Liver (tissue), 8 donors: ENCODE measurements at regions not wholly inside any gene's neighbourhood (a gene's known extent, or its start where the extent isn't known, plus 50 kb on each side); places are given as distances from the start of the nearest gene placed in this dataset.

Source experiments
- DNase-seq: peaks from one replicate; pipeline ENCODE4 v3.0.0-alpha.2; 2017; ENCODE audit warnings: low spot score
- H3K27ac ChIP-seq, 2 donors: one replicate each; pipeline ENCODE4 v1.7.0; 2013; ENCODE audit warnings: inconsistent platforms in 2 of 2, low read length in 2 of 2, control low read depth in 1 of 2, low read depth in 1 of 2, mild to moderate bottlenecking in 1 of 2
- H3K27me3 ChIP-seq, 4 donors: one replicate each; pipeline versions ENCODE4 v1.6.1 to v1.7.0; 2013; ENCODE audit warnings: low read length in 3 of 4, inconsistent platforms in 1 of 4, mild to moderate bottlenecking in 1 of 4, moderate library complexity in 1 of 4; ENCODE audit not compliant: control insufficient read depth in 4 of 4, insufficient read depth in 4 of 4
- H3K36me3 ChIP-seq, 4 donors: one replicate each; pipeline versions ENCODE4 v1.6.1 to v1.7.0; 2013; ENCODE audit warnings: low read length in 3 of 4, mild to moderate bottlenecking in 3 of 4, low read depth in 1 of 4, moderate library complexity in 1 of 4; ENCODE audit not compliant: control insufficient read depth in 4 of 4, insufficient read depth in 3 of 4
- H3K4me1 ChIP-seq, 4 donors: one replicate each; pipeline versions ENCODE4 v1.6.1 to v1.7.0; 2013; ENCODE audit warnings: low read length in 3 of 4, mild to moderate bottlenecking in 3 of 4, moderate library complexity in 1 of 4; ENCODE audit not compliant: control insufficient read depth in 4 of 4, insufficient read depth in 4 of 4
- H3K4me3 ChIP-seq, 3 donors: one replicate each; pipeline versions ENCODE4 v1.6.1 to v1.7.0; 2013; ENCODE audit warnings: low read length in 3 of 3, control low read depth in 1 of 3, low read depth in 1 of 3, mild to moderate bottlenecking in 1 of 3
- H3K9ac ChIP-seq, 2 donors: one replicate each; pipeline ENCODE4 v1.7.0; 2013; ENCODE audit warnings: low read length in 2 of 2, mild to moderate bottlenecking in 2 of 2, moderate library complexity in 2 of 2, control low read depth in 1 of 2, low read depth in 1 of 2
- H3K9me3 ChIP-seq, 4 donors: one replicate each; pipeline versions ENCODE4 v1.6.1 to v1.7.0; 2013; ENCODE audit warnings: low read length in 3 of 4; ENCODE audit not compliant: control insufficient read depth in 4 of 4
- EGR1 ChIP-seq, 2 donors: IDR thresholded peaks; 2 replicates each; pipeline ENCODE4 v1.6.1; 2016 to 2018; ENCODE audit warnings: antibody characterized with exemption in 2 of 2, low read depth in 2 of 2
- FOXA1 ChIP-seq: IDR thresholded peaks from 2 replicates; pipeline ENCODE4 v1.6.1; 2016; ENCODE audit warnings: antibody characterized with exemption
- FOXA2 ChIP-seq: IDR thresholded peaks from 2 replicates; pipeline ENCODE4 v1.6.1; 2016; ENCODE audit warnings: antibody characterized with exemption
- GABPA ChIP-seq, 2 donors: IDR thresholded peaks in 1 of 2; conservative IDR thresholded peaks in 1 of 2; 2 replicates each; pipeline ENCODE4 v1.6.1; 2016; ENCODE audit warnings: antibody characterized with exemption in 2 of 2, mild to moderate bottlenecking in 1 of 2, moderate library complexity in 1 of 2
- HNF4A ChIP-seq, 2 donors: conservative IDR thresholded peaks; 2 replicates each; pipeline ENCODE4 v1.6.1; 2016; ENCODE audit warnings: antibody characterized with exemption in 2 of 2, mild to moderate bottlenecking in 2 of 2
- HNF4G ChIP-seq: IDR thresholded peaks from 2 replicates; pipeline ENCODE4 v1.6.1; 2016; ENCODE audit warnings: antibody characterized with exemption
- JUND ChIP-seq, 2 donors: IDR thresholded peaks; 2 replicates each; pipeline ENCODE4 v1.6.1; 2016; ENCODE audit warnings: antibody characterized with exemption in 2 of 2
- NR2F2 ChIP-seq: IDR thresholded peaks from 2 replicates; pipeline ENCODE4 v1.6.1; 2016; ENCODE audit warnings: antibody characterized with exemption
- RAD21 ChIP-seq, 2 donors: IDR thresholded peaks; 2 replicates each; pipeline ENCODE4 v1.6.1; 2016; ENCODE audit warnings: antibody characterized with exemption in 2 of 2, mild to moderate bottlenecking in 2 of 2
- RXRA ChIP-seq, 2 donors: IDR thresholded peaks; 2 replicates each; pipeline ENCODE4 v1.6.1; 2017 to 2018; ENCODE audit warnings: antibody characterized with exemption in 2 of 2, mild to moderate bottlenecking in 1 of 2
- SP1 ChIP-seq: IDR thresholded peaks from 2 replicates; pipeline ENCODE4 v1.6.1; 2018; ENCODE audit warnings: antibody characterized with exemption, mild to moderate bottlenecking
- YY1 ChIP-seq: IDR thresholded peaks from 2 replicates; pipeline ENCODE4 v1.6.1; 2016; ENCODE audit warnings: antibody characterized with exemption, mild to moderate bottlenecking
- WGBS: extraction: QIAGEN DNeasy Blood & Tissue Kit; methylation state at CpG from one replicate; pipeline ENCODE4 v1.1.7; 2013; 5-methylcytosine and 5-hydroxymethylcytosine counted together
- TF ChIP-seq, protein P1 (sequence below): IDR thresholded peaks from 2 replicates; pipeline ENCODE4 v1.6.1; 2016; ENCODE audit warnings: antibody characterized with exemption
- TF ChIP-seq, protein P2 (sequence below): fragments of 150-350 bp; IDR thresholded peaks from 2 replicates; pipeline ENCODE4 v1.5.1; 2017; ENCODE audit warnings: improper control_type of control experiment, low read depth, low read length; ENCODE audit not compliant: missing input control
- TF ChIP-seq, protein P3 (sequence below): IDR thresholded peaks from 2 replicates; pipeline ENCODE4 v1.6.1; 2016; ENCODE audit warnings: antibody characterized with exemption, mild to moderate bottlenecking
- TF ChIP-seq, protein P4 (sequence below): IDR thresholded peaks from 2 replicates; pipeline ENCODE4 v1.6.1; 2016; ENCODE audit warnings: antibody characterized with exemption
- TF ChIP-seq, protein P5 (sequence below): IDR thresholded peaks from 2 replicates; pipeline ENCODE4 v1.6.1; 2016; ENCODE audit warnings: antibody characterized with exemption
- donor health status: healthy.
- donor health status: healthy.
- donor health status: healthy.
- donor health status: healthy.
- donor health status: healthy.

DNA sequence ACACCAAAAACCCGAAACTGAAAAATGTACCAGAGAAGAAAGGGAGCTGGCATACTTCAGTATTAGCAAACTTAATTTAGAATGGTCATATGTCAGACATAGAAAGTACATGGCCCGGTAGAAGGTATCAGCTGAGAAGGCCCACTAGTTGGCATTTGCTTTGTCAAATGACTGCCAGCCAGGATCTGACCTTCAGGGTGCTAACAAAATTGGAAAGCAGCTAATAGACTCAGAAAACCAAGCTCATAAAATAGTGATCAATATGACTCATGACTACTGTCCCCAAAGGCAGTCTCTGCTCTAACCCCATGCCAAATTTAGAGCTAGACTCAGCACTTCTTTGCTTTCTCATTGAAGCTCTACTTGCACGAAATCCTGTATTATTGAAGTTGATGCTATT lies 342.7 kb downstream of the PDGFC start (continued):
- TF ChIP-seq, protein P1, sequence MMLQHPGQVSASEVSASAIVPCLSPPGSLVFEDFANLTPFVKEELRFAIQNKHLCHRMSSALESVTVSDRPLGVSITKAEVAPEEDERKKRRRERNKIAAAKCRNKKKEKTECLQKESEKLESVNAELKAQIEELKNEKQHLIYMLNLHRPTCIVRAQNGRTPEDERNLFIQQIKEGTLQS, result no peak
- TF ChIP-seq EGR1 (IDR thresholded peaks at IDR 0.05; ENCODE audit: low read depth in 2 of 2), result no peak
- no peak for TF ChIP-seq SP1
- TF ChIP-seq, protein P2, sequence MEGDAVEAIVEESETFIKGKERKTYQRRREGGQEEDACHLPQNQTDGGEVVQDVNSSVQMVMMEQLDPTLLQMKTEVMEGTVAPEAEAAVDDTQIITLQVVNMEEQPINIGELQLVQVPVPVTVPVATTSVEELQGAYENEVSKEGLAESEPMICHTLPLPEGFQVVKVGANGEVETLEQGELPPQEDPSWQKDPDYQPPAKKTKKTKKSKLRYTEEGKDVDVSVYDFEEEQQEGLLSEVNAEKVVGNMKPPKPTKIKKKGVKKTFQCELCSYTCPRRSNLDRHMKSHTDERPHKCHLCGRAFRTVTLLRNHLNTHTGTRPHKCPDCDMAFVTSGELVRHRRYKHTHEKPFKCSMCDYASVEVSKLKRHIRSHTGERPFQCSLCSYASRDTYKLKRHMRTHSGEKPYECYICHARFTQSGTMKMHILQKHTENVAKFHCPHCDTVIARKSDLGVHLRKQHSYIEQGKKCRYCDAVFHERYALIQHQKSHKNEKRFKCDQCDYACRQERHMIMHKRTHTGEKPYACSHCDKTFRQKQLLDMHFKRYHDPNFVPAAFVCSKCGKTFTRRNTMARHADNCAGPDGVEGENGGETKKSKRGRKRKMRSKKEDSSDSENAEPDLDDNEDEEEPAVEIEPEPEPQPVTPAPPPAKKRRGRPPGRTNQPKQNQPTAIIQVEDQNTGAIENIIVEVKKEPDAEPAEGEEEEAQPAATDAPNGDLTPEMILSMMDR, result no peak
- TF ChIP-seq YY1, result no peak

DNA sequence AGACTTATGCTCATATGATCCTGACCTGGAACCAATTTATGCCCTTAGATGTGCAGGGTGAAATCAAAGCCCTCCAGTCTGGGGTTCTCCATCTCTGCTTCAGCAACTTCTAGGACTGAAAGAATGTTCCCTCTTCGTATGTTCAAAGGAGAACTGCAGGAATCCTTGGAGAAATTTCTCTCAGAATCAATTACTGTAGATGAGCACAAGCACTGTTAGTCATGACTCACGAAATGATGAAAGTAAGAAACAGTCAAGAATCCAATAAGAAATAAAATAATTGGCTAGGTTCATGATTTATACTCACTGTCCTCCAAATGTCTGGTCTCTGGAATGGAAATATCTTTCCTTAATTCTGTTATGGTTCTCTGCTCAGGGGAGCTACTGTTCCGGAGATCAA lies 348.2 kb downstream of the PDGFC start:
- Histone ChIP-seq H3K27me3 (peaks cover 0 to 3% (median 0%) of the 10 kb centered on the region in 4 donors), H3K36me3 (no peaks in the 10 kb centered on the region), H3K27ac (no peak overlapping the region), H3K9me3 (no peaks in the 10 kb centered on the region), H3K9ac (no peak overlapping the region), H3K4me1 (no peaks in the 10 kb centered on the region), H3K4me3 (no peak overlapping the region)
- DNase-seq, result no peak
- 75% methylated on average over 3 of the region's 3 CpGs for WGBS
- TF ChIP-seq, protein P3, sequence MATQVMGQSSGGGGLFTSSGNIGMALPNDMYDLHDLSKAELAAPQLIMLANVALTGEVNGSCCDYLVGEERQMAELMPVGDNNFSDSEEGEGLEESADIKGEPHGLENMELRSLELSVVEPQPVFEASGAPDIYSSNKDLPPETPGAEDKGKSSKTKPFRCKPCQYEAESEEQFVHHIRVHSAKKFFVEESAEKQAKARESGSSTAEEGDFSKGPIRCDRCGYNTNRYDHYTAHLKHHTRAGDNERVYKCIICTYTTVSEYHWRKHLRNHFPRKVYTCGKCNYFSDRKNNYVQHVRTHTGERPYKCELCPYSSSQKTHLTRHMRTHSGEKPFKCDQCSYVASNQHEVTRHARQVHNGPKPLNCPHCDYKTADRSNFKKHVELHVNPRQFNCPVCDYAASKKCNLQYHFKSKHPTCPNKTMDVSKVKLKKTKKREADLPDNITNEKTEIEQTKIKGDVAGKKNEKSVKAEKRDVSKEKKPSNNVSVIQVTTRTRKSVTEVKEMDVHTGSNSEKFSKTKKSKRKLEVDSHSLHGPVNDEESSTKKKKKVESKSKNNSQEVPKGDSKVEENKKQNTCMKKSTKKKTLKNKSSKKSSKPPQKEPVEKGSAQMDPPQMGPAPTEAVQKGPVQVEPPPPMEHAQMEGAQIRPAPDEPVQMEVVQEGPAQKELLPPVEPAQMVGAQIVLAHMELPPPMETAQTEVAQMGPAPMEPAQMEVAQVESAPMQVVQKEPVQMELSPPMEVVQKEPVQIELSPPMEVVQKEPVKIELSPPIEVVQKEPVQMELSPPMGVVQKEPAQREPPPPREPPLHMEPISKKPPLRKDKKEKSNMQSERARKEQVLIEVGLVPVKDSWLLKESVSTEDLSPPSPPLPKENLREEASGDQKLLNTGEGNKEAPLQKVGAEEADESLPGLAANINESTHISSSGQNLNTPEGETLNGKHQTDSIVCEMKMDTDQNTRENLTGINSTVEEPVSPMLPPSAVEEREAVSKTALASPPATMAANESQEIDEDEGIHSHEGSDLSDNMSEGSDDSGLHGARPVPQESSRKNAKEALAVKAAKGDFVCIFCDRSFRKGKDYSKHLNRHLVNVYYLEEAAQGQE, result no peak
- no peak for TF ChIP-seq GABPA (IDR thresholded peaks at IDR 0.05 in 1 of 2, conservative IDR thresholded peaks at IDR 0.05 in 1 of 2)
- no peak for TF ChIP-seq SP1
- TF ChIP-seq HNF4A (conservative IDR thresholded peaks at IDR 0.05), result no peak
- TF ChIP-seq, protein P2, result no peak
- TF ChIP-seq, protein P1, result no peak
- TF ChIP-seq RAD21 (IDR thresholded peaks at IDR 0.05), result no peak
- TF ChIP-seq, protein P4, sequence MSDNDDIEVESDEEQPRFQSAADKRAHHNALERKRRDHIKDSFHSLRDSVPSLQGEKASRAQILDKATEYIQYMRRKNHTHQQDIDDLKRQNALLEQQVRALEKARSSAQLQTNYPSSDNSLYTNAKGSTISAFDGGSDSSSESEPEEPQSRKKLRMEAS, result no peak
- TF ChIP-seq FOXA1, result no peak
- TF ChIP-seq NR2F2, result no peak
- no peak for TF ChIP-seq FOXA2
- TF ChIP-seq, protein P5, sequence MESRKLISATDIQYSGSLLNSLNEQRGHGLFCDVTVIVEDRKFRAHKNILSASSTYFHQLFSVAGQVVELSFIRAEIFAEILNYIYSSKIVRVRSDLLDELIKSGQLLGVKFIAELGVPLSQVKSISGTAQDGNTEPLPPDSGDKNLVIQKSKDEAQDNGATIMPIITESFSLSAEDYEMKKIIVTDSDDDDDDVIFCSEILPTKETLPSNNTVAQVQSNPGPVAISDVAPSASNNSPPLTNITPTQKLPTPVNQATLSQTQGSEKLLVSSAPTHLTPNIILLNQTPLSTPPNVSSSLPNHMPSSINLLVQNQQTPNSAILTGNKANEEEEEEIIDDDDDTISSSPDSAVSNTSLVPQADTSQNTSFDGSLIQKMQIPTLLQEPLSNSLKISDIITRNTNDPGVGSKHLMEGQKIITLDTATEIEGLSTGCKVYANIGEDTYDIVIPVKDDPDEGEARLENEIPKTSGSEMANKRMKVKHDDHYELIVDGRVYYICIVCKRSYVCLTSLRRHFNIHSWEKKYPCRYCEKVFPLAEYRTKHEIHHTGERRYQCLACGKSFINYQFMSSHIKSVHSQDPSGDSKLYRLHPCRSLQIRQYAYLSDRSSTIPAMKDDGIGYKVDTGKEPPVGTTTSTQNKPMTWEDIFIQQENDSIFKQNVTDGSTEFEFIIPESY, result no peak
- no peak for TF ChIP-seq YY1
- no peak for TF ChIP-seq RXRA (IDR thresholded peaks at IDR 0.05)
- TF ChIP-seq JUND (IDR thresholded peaks at IDR 0.05), result no peak
- TF ChIP-seq HNF4G, result no peak
